ENCODE measurements at regions not wholly inside any gene's neighbourhood (a gene's known extent, or its start where the extent isn't known, plus 50 kb on each side); places are given as distances from the start of the nearest gene placed in this dataset.

- H3K27me3 ChIP-seq (ENCODE audit: control insufficient read depth, insufficient read depth, low read length), result no peaks in the 10 kb centered on the region
These were observed 179.9 kb downstream of the PCSK1 start for GRCh38 chr5:96253140-96253539.

GRCh38 chr5:96252596-96252995 lies 180.5 kb downstream of the PCSK1 start:
- Histone ChIP-seq H3K27me3 (ENCODE audit: control insufficient read depth, insufficient read depth, low read length) (no peaks in the 10 kb centered on the region), H3K36me3 (replicated peaks; ENCODE audit: control insufficient read depth, insufficient read depth, low read length) (no peaks in the 10 kb centered on the region), H3K4me3 (ENCODE audit: insufficient read depth, low read depth, low read length) (no peak overlapping the region)
- no peak for DNase-seq

More at GRCh38 chr5:96253140-96253539, 179.9 kb downstream of the PCSK1 start:
- Histone ChIP-seq H3K4me3 (ENCODE audit: insufficient read depth, low read depth, low read length) (no peak overlapping the region), H3K36me3 (replicated peaks; ENCODE audit: control insufficient read depth, insufficient read depth, low read length) (no peaks in the 10 kb centered on the region)
- no peak for DNase-seq

GRCh38 chr5:96250782-96251181 lies 182.3 kb downstream of the PCSK1 start:
- Histone ChIP-seq H3K27me3 (ENCODE audit: control insufficient read depth, insufficient read depth, low read length) (no peaks in the 10 kb centered on the region), H3K4me3 (ENCODE audit: insufficient read depth, low read depth, low read length) (no peak overlapping the region), H3K36me3 (replicated peaks; ENCODE audit: control insufficient read depth, insufficient read depth, low read length) (no peaks in the 10 kb centered on the region)
- no peak for DNase-seq

DNA sequence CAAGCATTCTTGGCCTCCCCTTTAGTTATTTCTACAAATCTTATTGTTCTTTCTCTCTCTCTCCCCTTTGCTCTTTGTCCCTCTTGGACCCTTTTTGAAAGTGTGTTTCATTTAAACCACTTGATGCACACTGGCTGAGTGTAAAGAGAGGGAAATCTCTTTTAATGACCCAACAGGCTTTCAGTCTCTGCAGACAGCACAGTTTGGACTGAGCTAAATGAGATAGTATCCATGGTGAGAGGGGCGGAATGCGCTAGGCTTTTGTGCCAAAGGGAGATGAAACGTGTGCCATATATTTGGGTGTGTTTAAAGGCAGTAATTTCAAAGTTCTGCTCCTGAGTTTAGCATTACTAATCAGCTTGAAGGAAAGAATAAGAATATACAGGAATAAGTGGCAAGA lies 184.9 kb downstream of the PCSK1 start:
- Histone ChIP-seq H3K27me3 (ENCODE audit: control insufficient read depth, insufficient read depth, low read length) (no peaks in the 10 kb centered on the region), H3K36me3 (replicated peaks; ENCODE audit: control insufficient read depth, insufficient read depth, low read length) (no peaks in the 10 kb centered on the region), H3K4me3 (ENCODE audit: insufficient read depth, low read depth, low read length) (no peak overlapping the region)
- DNase-seq, result no peak

- no peaks in the 10 kb centered on the region for H3K27me3 ChIP-seq (ENCODE audit: control insufficient read depth, insufficient read depth, low read length)
- no peak for DNase-seq
- H3K36me3 ChIP-seq (replicated peaks; ENCODE audit: control insufficient read depth, insufficient read depth, low read length), result no peaks in the 10 kb centered on the region
- H3K4me3 ChIP-seq (ENCODE audit: insufficient read depth, low read depth, low read length), result no peak overlapping the region
These were observed 185.3 kb downstream of the PCSK1 start for GRCh38 chr5:96247708-96248107.

DNA sequence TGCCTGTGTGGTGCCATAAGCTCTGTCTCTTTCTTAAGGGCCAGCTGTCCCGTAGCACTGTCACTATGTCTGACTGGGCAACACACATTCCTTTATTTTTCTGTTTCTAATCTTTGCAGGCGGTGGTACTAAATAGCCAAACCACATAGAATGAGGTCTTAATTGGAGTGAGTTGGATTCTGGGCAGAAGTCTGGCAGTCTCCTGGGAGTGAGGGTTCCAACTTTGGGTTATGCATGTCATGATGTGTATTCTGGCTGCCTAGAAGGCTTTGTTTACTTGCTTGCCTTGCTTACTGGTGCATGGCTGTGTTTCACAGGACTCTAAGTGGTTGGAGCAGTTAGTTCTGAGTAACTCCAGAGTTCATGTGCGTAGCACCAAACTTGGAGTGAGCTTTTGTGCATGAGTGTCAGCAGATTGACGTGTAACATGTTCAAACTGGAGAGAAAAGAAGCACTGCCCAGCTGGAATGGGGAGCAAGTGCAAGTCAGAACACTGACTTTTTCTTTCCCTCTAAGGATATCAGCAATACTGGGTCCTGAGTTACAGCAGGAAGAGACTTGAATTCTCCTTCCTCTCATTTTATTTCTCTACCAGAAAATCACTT lies 185.8 kb downstream of the PCSK1 start:
- no peak for DNase-seq
- no peaks in the 10 kb centered on the region for H3K27me3 ChIP-seq (ENCODE audit: control insufficient read depth, insufficient read depth, low read length)
- no peaks in the 10 kb centered on the region for H3K36me3 ChIP-seq (replicated peaks; ENCODE audit: control insufficient read depth, insufficient read depth, low read length)
- H3K4me3 ChIP-seq (ENCODE audit: insufficient read depth, low read depth, low read length), result no peak overlapping the region

- DNase-seq, result no peak
- no peaks in the 10 kb centered on the region for H3K27me3 ChIP-seq (ENCODE audit: control insufficient read depth, insufficient read depth, low read length)
- H3K4me3 ChIP-seq (ENCODE audit: insufficient read depth, low read depth, low read length), result no peak overlapping the region
- no peaks in the 10 kb centered on the region for H3K36me3 ChIP-seq (replicated peaks; ENCODE audit: control insufficient read depth, insufficient read depth, low read length)
These were observed 187.6 kb downstream of the PCSK1 start for GRCh38 chr5:96245140-96246091.

DNA sequence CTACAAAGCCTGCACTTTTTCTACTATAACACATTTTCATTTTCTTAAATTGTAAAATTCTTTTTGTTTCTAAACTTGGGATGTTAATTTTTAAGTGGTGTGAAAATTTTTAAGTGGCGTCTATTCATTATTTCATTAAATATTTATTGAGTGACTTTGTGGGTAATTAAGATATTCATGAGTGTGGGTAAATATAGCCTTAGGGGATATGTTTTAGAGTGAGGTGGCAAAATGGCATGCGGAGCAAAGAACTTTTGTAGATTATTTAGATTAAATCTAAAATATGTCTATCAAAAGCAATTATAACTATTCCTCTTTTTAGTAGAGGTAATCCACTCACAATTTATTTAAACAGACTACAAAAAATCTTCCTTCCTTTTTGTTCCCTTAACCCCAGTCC lies 188.4 kb downstream of the PCSK1 start:
- no peak overlapping the region for H3K4me3 ChIP-seq (ENCODE audit: insufficient read depth, low read depth, low read length)
- no peaks in the 10 kb centered on the region for H3K36me3 ChIP-seq (replicated peaks; ENCODE audit: control insufficient read depth, insufficient read depth, low read length)
- DNase-seq, result no peak
- H3K27me3 ChIP-seq (ENCODE audit: control insufficient read depth, insufficient read depth, low read length), result no peaks in the 10 kb centered on the region

GRCh38 chr5:96243862-96244261 lies 189.2 kb downstream of the PCSK1 start:
- no peak for DNase-seq
- Histone ChIP-seq H3K36me3 (replicated peaks; ENCODE audit: control insufficient read depth, insufficient read depth, low read length) (no peaks in the 10 kb centered on the region), H3K27me3 (ENCODE audit: control insufficient read depth, insufficient read depth, low read length) (no peaks in the 10 kb centered on the region), H3K4me3 (ENCODE audit: insufficient read depth, low read depth, low read length) (no peak overlapping the region)

- H3K27me3 ChIP-seq (ENCODE audit: control insufficient read depth, insufficient read depth, low read length), result no peaks in the 10 kb centered on the region
- no peak for DNase-seq
- no peak overlapping the region for H3K4me3 ChIP-seq (ENCODE audit: insufficient read depth, low read depth, low read length)
- no peaks in the 10 kb centered on the region for H3K36me3 ChIP-seq (replicated peaks; ENCODE audit: control insufficient read depth, insufficient read depth, low read length)
These were observed 189.8 kb downstream of the PCSK1 start for GRCh38 chr5:96243203-96243602.

DNA sequence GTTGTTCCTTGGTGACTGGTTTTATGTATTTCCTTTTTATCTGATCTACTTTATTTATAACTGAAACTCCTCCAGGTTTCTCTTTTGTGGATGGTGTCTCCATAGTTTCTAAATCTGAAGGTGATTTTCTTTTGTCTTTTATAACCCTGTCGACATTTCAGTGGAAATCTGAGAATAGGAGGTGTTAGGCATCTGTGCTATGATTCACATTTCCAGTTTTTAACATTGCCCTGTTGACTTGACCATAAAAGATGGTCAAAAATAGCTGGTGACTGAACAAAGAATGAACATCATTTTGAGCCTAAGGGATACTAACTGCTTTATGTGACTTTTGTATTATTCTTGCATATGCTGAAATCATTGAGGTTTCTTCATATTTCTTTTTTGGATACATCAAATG lies 190.5 kb downstream of the PCSK1 start:
- no peak for DNase-seq
- no peak overlapping the region for H3K4me3 ChIP-seq (ENCODE audit: insufficient read depth, low read depth, low read length)
- no peaks in the 10 kb centered on the region for H3K27me3 ChIP-seq (ENCODE audit: control insufficient read depth, insufficient read depth, low read length)
- H3K36me3 ChIP-seq (replicated peaks; ENCODE audit: control insufficient read depth, insufficient read depth, low read length), result no peaks in the 10 kb centered on the region

GRCh38 chr5:96236831-96237230 lies 196.2 kb downstream of the PCSK1 start:
- no peaks in the 10 kb centered on the region for H3K27me3 ChIP-seq (ENCODE audit: control insufficient read depth, insufficient read depth, low read length)

GRCh38 chr5:96236051-96236450 lies 197.0 kb downstream of the PCSK1 start:
- Histone ChIP-seq H3K4me3 (ENCODE audit: insufficient read depth, low read depth, low read length) (no peak overlapping the region), H3K27me3 (ENCODE audit: control insufficient read depth, insufficient read depth, low read length) (no peaks in the 10 kb centered on the region)
- DNase-seq, result no peak

More at GRCh38 chr5:96236831-96237230, 196.2 kb downstream of the PCSK1 start:
- no peak for DNase-seq
- Histone ChIP-seq H3K4me3 (ENCODE audit: insufficient read depth, low read depth, low read length) (no peak overlapping the region), H3K36me3 (replicated peaks; ENCODE audit: control insufficient read depth, insufficient read depth, low read length) (no peaks in the 10 kb centered on the region)

DNA sequence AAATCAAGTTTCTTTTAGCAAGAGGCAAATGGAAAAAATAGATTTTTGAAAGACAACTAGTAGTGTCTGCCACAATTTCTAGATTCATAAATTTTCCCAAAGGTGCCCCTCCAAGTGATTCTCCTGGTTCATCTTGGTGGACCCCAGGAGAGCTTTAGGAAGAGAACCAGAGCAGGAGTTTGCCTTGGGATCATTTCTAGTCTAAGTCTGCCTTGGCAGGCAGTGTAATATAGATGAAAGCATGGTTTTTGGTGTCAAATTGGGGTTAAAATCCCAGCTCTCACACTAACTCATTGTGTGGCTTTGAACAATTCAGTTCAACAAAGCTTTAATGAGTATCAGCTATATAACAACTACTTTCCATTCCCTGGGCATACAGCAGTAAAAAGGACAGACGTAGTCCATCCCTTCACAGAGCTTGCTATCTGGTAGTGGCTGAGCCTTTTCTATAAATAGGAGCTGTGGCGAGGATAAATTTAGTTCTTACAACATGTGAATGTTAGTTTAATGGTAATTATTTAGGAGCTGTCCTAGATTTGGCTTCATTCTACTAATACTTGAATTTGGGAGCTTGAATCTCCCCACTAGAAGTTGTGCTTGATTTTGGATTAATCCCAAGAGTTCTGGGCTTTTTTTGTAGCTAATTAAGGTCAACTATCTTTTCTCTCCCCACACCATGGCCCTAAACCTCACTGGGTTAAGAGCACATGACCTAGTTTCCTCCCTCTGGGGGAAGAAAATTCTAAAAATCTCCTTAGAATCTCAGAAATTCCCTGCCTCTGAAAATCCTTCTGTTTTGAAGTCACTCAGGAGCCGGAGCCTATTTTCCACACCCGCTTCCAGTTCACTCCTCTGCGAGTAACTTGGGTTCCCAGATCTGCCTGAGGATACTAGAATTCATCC lies 197.8 kb downstream of the PCSK1 start:
- Histone ChIP-seq H3K36me3 (replicated peaks; ENCODE audit: control insufficient read depth, insufficient read depth, low read length) (no peaks in the 10 kb centered on the region), H3K27me3 (ENCODE audit: control insufficient read depth, insufficient read depth, low read length) (no peaks in the 10 kb centered on the region), H3K4me3 (ENCODE audit: insufficient read depth, low read depth, low read length) (no peak overlapping the region)
- DNase-seq, result no peak

More at GRCh38 chr5:96236051-96236450, 197.0 kb downstream of the PCSK1 start:
- no peaks in the 10 kb centered on the region for H3K36me3 ChIP-seq (replicated peaks; ENCODE audit: control insufficient read depth, insufficient read depth, low read length)
